ENCODE measurements at regions not wholly inside any gene's neighbourhood (a gene's known extent, or its start where the extent isn't known, plus 50 kb on each side); places are given as distances from the start of the nearest gene placed in this dataset.

GRCh38 chr7:24018331-24018730 is 265.7 kb upstream of the NPY start:
- ChIA-PET POLR2A (interaction anchor here (0.6 kb wide), 1 partner anchor 191 kb away, joined by 3 read pairs; no protein-coding TSS in a partner anchor), CTCF (interaction anchor here (1.0 kb wide), 1 partner anchor 12 kb away, joined by 3 read pairs; no protein-coding TSS in a partner anchor)
- no peak for TF ChIP-seq EP300 (IDR thresholded peaks at IDR 0.05; ENCODE audit: borderline replicate concordance in 1 of 2, low read depth in 1 of 2, low read length in 1 of 2)
- TF ChIP-seq, protein P1, sequence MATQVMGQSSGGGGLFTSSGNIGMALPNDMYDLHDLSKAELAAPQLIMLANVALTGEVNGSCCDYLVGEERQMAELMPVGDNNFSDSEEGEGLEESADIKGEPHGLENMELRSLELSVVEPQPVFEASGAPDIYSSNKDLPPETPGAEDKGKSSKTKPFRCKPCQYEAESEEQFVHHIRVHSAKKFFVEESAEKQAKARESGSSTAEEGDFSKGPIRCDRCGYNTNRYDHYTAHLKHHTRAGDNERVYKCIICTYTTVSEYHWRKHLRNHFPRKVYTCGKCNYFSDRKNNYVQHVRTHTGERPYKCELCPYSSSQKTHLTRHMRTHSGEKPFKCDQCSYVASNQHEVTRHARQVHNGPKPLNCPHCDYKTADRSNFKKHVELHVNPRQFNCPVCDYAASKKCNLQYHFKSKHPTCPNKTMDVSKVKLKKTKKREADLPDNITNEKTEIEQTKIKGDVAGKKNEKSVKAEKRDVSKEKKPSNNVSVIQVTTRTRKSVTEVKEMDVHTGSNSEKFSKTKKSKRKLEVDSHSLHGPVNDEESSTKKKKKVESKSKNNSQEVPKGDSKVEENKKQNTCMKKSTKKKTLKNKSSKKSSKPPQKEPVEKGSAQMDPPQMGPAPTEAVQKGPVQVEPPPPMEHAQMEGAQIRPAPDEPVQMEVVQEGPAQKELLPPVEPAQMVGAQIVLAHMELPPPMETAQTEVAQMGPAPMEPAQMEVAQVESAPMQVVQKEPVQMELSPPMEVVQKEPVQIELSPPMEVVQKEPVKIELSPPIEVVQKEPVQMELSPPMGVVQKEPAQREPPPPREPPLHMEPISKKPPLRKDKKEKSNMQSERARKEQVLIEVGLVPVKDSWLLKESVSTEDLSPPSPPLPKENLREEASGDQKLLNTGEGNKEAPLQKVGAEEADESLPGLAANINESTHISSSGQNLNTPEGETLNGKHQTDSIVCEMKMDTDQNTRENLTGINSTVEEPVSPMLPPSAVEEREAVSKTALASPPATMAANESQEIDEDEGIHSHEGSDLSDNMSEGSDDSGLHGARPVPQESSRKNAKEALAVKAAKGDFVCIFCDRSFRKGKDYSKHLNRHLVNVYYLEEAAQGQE (IDR thresholded peaks at IDR 0.05; ENCODE audit: low read depth, low read length): no peak
- no peak for TF ChIP-seq FOSL2 (IDR thresholded peaks at IDR 0.05; ENCODE audit: borderline replicate concordance, low read depth)
- TF ChIP-seq NFIC (IDR thresholded peaks at IDR 0.05; ENCODE audit: borderline replicate concordance): no peak
- TF ChIP-seq EZH2phosphoT487 (IDR thresholded peaks at IDR 0.05; ENCODE audit: borderline replicate concordance, low read depth): no peak
- no peak for TF ChIP-seq IRF3 (IDR thresholded peaks at IDR 0.05; ENCODE audit: low read depth, low read length)
- no peak for TF ChIP-seq JUND (IDR thresholded peaks at IDR 0.05)
- TF ChIP-seq CHD2 (IDR thresholded peaks at IDR 0.05; ENCODE audit: low read length, partially characterized antibody): no peak
- no peak for TF ChIP-seq TAF1 (IDR thresholded peaks at IDR 0.05; ENCODE audit: borderline replicate concordance, low read depth, low read length)
- TF ChIP-seq, protein P2, sequence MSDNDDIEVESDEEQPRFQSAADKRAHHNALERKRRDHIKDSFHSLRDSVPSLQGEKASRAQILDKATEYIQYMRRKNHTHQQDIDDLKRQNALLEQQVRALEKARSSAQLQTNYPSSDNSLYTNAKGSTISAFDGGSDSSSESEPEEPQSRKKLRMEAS (IDR thresholded peaks at IDR 0.05; ENCODE audit: low read depth): no peak
- TF ChIP-seq MEF2A (IDR thresholded peaks at IDR 0.05; ENCODE audit: borderline replicate concordance, low read depth): no peak
- TF ChIP-seq NRF1 (IDR thresholded peaks at IDR 0.05; ENCODE audit: low read depth, low read length): no peak
- TF ChIP-seq RFX5 (IDR thresholded peaks at IDR 0.05; ENCODE audit: low read length): no peak
- no peak for TF ChIP-seq ZBTB33 (IDR thresholded peaks at IDR 0.05; ENCODE audit: borderline replicate concordance, low read depth)
- TF ChIP-seq TCF12 (IDR thresholded peaks at IDR 0.05): no peak
- Histone ChIP-seq H2AFZ (ENCODE audit: low read depth) (no peak overlapping the region), H3F3A (replicated peaks; ENCODE audit: insufficient read depth) (no peaks in the 10 kb centered on the region), H3K9me2 (no peaks in the 10 kb centered on the region), H3K27ac (ENCODE audit: low read depth in 2 of 2, low read length in 1 of 2) (no peak overlapping the region), H3K36me3 (replicated peaks in 1 of 2; ENCODE audit: control insufficient read depth in 1 of 2, insufficient read depth in 2 of 2, low read length in 1 of 2) (no peaks in the 10 kb centered on the region), H4K20me1 (ENCODE audit: insufficient read depth) (no peaks in the 10 kb centered on the region), H3K27me3 (ENCODE audit: insufficient read depth) (no peaks in the 10 kb centered on the region), H3K9ac (no peak overlapping the region), H3K9me3 (no peaks in the 10 kb centered on the region), H3K79me2 (ENCODE audit: insufficient read depth) (no peaks in the 10 kb centered on the region), H3K4me1 (ENCODE audit: control insufficient read depth in 1 of 2, insufficient read depth in 2 of 2, low read depth in 1 of 2, low read length in 1 of 2) (no peaks in the 10 kb centered on the region), H3K4me3 (ENCODE audit: low read depth in 2 of 2, low read length in 1 of 2) (no peak overlapping the region), H3K4me2 (no peak overlapping the region)
- DNase-seq: no peak
- 44% methylated on average over 2 of the region's 2 CpGs for WGBS (ENCODE audit: low lambda C conversion rate)

Data from SK-N-SH (cell line).